ENCODE measurements at regions not wholly inside any gene's neighbourhood (a gene's known extent, or its start where the extent isn't known, plus 50 kb on each side); places are given as distances from the start of the nearest gene placed in this dataset.

- no peak overlapping the region for H3K4me3 ChIP-seq (ENCODE audit: low read depth, low read length)
- no peak for TF ChIP-seq POLR2A (IDR thresholded peaks at IDR 0.05; ENCODE audit: extremely low read depth, insufficient read length)
- TF ChIP-seq CTCF (IDR thresholded peaks at IDR 0.05; ENCODE audit: low read depth, low read length), result no peak
- no peak for TF ChIP-seq MYC (IDR thresholded peaks at IDR 0.05; ENCODE audit: low read depth, low read length)
- TF ChIP-seq MAX (IDR thresholded peaks at IDR 0.05; ENCODE audit: low read depth, low read length), result no peak
- DNase-seq (ENCODE audit: low read depth), result no peak
Measured at GRCh38 chr10:36117890-36118289, 475.8 kb upstream of the FZD8 start.

GRCh38 chr10:36117231-36117630 is 475.1 kb upstream of the FZD8 start:
- H3K4me3 ChIP-seq (ENCODE audit: low read depth, low read length), result no peak overlapping the region
- no peak for DNase-seq (ENCODE audit: low read depth)
- TF ChIP-seq POLR2A (IDR thresholded peaks at IDR 0.05; ENCODE audit: extremely low read depth, insufficient read length) (no peak), CTCF (IDR thresholded peaks at IDR 0.05; ENCODE audit: low read depth, low read length) (no peak), MYC (IDR thresholded peaks at IDR 0.05; ENCODE audit: low read depth, low read length) (no peak), MAX (IDR thresholded peaks at IDR 0.05; ENCODE audit: low read depth, low read length) (no peak)

- TF ChIP-seq POLR2A (IDR thresholded peaks at IDR 0.05; ENCODE audit: extremely low read depth, insufficient read length) (no peak), MAX (IDR thresholded peaks at IDR 0.05; ENCODE audit: low read depth, low read length) (no peak), MYC (IDR thresholded peaks at IDR 0.05; ENCODE audit: low read depth, low read length) (no peak), CTCF (IDR thresholded peaks at IDR 0.05; ENCODE audit: low read depth, low read length) (no peak)
- H3K4me3 ChIP-seq (ENCODE audit: low read depth, low read length), result no peak overlapping the region
Measured at GRCh38 chr10:36116731-36117130, 474.6 kb upstream of the FZD8 start.

GRCh38 chr10:36116040-36116439 is 473.9 kb upstream of the FZD8 start:
- TF ChIP-seq CTCF (IDR thresholded peaks at IDR 0.05; ENCODE audit: low read depth, low read length) (no peak), MAX (IDR thresholded peaks at IDR 0.05; ENCODE audit: low read depth, low read length) (no peak), POLR2A (IDR thresholded peaks at IDR 0.05; ENCODE audit: extremely low read depth, insufficient read length) (no peak), MYC (IDR thresholded peaks at IDR 0.05; ENCODE audit: low read depth, low read length) (no peak)
- H3K4me3 ChIP-seq (ENCODE audit: low read depth, low read length), result no peak overlapping the region
- DNase-seq (ENCODE audit: low read depth), result no peak

More at GRCh38 chr10:36116731-36117130, 474.6 kb upstream of the FZD8 start:
- no peak for DNase-seq (ENCODE audit: low read depth)

- DNase-seq (ENCODE audit: low read depth), result no peak
- TF ChIP-seq POLR2A (IDR thresholded peaks at IDR 0.05; ENCODE audit: extremely low read depth, insufficient read length) (no peak), MYC (IDR thresholded peaks at IDR 0.05; ENCODE audit: low read depth, low read length) (no peak), CTCF (IDR thresholded peaks at IDR 0.05; ENCODE audit: low read depth, low read length) (no peak), MAX (IDR thresholded peaks at IDR 0.05; ENCODE audit: low read depth, low read length) (no peak)
- H3K4me3 ChIP-seq (ENCODE audit: low read depth, low read length), result no peak overlapping the region
Measured at GRCh38 chr10:36115364-36115763, 473.3 kb upstream of the FZD8 start.

GRCh38 chr10:36114913-36115312 is 472.8 kb upstream of the FZD8 start:
- no peak overlapping the region for H3K4me3 ChIP-seq (ENCODE audit: low read depth, low read length)
- TF ChIP-seq MAX (IDR thresholded peaks at IDR 0.05; ENCODE audit: low read depth, low read length), result no peak
- TF ChIP-seq POLR2A (IDR thresholded peaks at IDR 0.05; ENCODE audit: extremely low read depth, insufficient read length), result no peak
- no peak for TF ChIP-seq MYC (IDR thresholded peaks at IDR 0.05; ENCODE audit: low read depth, low read length)
- TF ChIP-seq CTCF (IDR thresholded peaks at IDR 0.05; ENCODE audit: low read depth, low read length), result no peak
- no peak for DNase-seq (ENCODE audit: low read depth)
